GM06990 (cell line): ENCODE measurements at regions not wholly inside any gene's neighbourhood (a gene's known extent, or its start where the extent isn't known, plus 50 kb on each side); places are given as distances from the start of the nearest gene placed in this dataset.

Source experiments
- DNase-seq: peaks from one replicate; pipeline ENCODE4 v3.0.0-alpha.2; 2011; ENCODE audit not compliant: insufficient read length; ENCODE audit errors: extremely low read depth
- H3K27me3 ChIP-seq: replicated peaks from 2 replicates; pipeline ENCODE4 v1.6.0; 2011; ENCODE audit warnings: low read length; ENCODE audit not compliant: control insufficient read depth, insufficient read depth
- H3K36me3 ChIP-seq: 2 replicates; pipeline ENCODE4 v1.5.1; 2011; ENCODE audit warnings: low read length; ENCODE audit not compliant: control insufficient read depth, insufficient read depth
- H3K4me3 ChIP-seq: replicated peaks from 2 replicates; pipeline ENCODE4 v1.5.1; 2011; ENCODE audit warnings: low read depth, mild to moderate bottlenecking, control low read depth, low read length
- TF ChIP-seq, protein P1 (sequence below): IDR thresholded peaks from 2 replicates; pipeline ENCODE4 v1.5.1; 2011; ENCODE audit warnings: low read length, control low read depth, mild to moderate bottlenecking, inconsistent platforms; ENCODE audit not compliant: insufficient read depth, poor library complexity, severe bottlenecking

DNA sequence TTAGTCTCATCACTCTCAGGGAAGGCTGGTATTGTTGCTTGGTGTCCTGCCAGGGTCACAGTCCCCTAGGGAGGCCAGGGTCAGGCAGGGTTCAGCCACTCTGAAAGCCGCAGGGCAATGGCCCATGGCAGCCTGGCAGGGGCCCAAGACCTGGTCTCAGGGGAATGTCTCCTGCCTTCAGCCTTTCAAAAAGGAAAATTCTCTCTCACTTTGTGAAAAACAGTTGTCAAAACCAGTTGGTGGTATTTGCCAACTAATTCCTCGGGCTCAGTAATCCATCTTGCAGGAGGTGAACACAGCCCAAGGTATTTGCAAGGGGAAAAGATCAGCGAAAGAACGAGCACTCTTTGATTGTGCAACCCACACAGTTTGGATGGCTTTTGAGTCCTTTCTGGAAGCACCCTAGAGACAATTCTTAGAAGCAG is 101.5 kb downstream of the JCAD start:
- TF ChIP-seq, protein P1, sequence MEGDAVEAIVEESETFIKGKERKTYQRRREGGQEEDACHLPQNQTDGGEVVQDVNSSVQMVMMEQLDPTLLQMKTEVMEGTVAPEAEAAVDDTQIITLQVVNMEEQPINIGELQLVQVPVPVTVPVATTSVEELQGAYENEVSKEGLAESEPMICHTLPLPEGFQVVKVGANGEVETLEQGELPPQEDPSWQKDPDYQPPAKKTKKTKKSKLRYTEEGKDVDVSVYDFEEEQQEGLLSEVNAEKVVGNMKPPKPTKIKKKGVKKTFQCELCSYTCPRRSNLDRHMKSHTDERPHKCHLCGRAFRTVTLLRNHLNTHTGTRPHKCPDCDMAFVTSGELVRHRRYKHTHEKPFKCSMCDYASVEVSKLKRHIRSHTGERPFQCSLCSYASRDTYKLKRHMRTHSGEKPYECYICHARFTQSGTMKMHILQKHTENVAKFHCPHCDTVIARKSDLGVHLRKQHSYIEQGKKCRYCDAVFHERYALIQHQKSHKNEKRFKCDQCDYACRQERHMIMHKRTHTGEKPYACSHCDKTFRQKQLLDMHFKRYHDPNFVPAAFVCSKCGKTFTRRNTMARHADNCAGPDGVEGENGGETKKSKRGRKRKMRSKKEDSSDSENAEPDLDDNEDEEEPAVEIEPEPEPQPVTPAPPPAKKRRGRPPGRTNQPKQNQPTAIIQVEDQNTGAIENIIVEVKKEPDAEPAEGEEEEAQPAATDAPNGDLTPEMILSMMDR: no peak
- H3K27me3 ChIP-seq: no peaks in the 10 kb centered on the region; the same call in 1 of the 2 replicates
- no peak for DNase-seq
- H3K4me3 ChIP-seq: no peak overlapping the region
- no peaks in the 10 kb centered on the region for H3K36me3 ChIP-seq

DNA sequence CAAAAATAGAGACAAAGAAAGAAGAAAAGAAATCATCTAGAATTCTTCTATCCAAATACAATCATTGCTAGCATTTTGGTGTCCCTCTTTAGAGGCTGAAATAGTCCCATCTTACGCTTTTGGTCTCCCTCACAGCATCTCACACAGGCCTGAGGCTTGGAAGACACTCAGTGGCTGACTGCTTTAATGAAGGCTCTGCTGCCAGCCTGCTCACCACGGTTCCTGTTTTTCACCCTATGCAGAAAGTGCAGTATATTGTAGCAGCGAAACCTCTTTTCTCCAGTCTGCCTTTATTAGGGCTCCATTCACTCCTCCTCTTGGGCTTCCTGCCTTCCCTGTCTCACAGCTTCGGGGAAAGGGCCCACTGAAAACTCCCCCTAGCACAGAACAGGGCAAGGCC is 102.2 kb downstream of the JCAD start:
- no peaks in the 10 kb centered on the region for H3K36me3 ChIP-seq
- H3K27me3 ChIP-seq: no peaks in the 10 kb centered on the region; the same call in 1 of the 2 replicates
- H3K4me3 ChIP-seq: no peak overlapping the region
- DNase-seq: no peak
- TF ChIP-seq, protein P1: no peak

DNA sequence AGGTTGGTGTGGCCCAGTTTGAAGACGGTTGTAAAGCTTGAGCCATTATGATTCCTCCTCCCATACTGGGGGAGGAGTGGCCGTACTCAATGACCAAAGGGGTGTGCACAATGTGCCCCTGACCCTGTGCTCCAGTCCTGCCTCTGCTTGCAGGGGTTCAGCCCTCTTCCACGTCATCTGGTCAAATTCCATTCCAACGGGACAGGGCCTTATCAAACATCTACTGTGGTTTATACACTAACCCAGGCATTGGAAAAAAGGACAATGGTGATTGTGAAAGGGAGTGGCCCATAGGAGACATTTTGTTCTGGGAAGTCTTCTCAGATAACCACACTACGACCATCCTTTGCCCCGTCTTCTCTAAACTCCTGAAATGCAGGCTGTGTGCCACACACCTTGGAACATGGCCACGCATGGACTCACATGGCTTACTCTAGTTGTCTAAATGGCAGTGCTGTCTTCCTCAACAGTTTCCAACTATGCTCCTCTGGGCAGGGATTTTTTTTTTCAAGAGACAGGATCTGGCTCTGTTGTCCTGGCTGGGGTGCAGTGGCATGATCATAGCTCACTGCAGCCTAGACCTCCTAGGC is 103.0 kb downstream of the JCAD start:
- no peak for DNase-seq
- H3K4me3 ChIP-seq: no peak overlapping the region
- TF ChIP-seq, protein P1: no peak
- H3K27me3 ChIP-seq: no peaks in the 10 kb centered on the region; the same call in 1 of the 2 replicates
- H3K36me3 ChIP-seq: no peaks in the 10 kb centered on the region

DNA sequence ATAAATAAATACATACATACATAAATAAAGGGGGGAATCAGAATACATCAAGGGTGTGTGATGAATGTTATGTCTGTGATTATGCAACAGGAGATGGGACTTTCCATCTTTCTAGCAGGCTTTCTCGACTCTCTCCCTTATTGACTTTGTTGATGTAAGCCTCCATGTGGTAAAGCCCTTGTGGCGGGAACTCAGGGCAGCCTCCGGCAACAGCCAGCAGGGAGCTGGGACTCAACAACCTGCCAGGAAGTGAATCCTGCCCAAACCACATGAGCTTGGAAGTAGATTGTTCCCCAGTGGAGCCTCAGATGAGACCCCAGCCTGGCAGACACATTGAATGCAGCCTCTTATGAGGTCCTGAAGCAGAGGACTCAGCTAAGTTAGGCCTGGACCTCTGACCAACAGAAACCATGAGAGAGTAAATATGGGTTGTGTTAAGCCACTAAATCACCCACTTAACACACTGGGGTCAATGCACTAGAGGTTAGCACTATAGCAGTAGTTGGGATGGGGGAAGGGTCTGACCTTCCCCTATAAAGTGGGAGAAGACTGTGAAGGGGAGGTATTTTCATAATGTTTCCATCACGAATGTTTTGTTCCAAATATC is 104.0 kb downstream of the JCAD start:
- TF ChIP-seq, protein P1: no peak
- no peaks in the 10 kb centered on the region; the same call in 1 of the 2 replicates for H3K27me3 ChIP-seq
- H3K4me3 ChIP-seq: no peak overlapping the region
- no peaks in the 10 kb centered on the region for H3K36me3 ChIP-seq
- no peak for DNase-seq

DNA sequence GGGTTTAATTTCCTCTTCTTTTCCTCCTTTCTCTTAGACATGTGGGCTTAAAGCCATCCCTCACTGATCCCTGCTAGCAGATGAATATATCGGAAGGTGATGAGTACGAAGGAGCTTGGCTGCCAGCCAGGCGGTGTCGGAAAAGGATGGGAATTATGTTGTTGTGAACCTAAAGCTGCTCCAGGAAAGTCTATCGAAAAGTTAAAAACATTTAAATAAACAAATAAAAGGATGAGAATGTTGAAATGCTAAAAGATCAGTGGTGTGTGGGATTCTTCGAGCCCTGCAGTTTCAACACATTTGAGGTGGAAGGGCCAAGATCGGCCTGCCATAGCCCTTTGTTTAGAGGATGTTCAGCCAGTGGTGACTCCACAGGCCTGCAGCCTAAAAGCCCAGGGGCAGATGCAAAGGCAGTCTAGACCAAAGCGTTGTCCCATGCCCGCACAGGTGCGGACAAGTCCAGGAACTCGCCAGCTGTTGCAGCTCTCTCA is 107.9 kb downstream of the JCAD start:
- TF ChIP-seq, protein P1: no peak
- no peak overlapping the region for H3K4me3 ChIP-seq
- no peak for DNase-seq
- no peaks in the 10 kb centered on the region; the same call in 1 of the 2 replicates for H3K27me3 ChIP-seq
- H3K36me3 ChIP-seq: no peaks in the 10 kb centered on the region
